ENCODE measurements at regions not wholly inside any gene's neighbourhood (a gene's known extent, or its start where the extent isn't known, plus 50 kb on each side); places are given as distances from the start of the nearest gene placed in this dataset.
A peak's percentile ranks its signal among the peaks of the same experiment; 100 is the strongest.

DNA sequence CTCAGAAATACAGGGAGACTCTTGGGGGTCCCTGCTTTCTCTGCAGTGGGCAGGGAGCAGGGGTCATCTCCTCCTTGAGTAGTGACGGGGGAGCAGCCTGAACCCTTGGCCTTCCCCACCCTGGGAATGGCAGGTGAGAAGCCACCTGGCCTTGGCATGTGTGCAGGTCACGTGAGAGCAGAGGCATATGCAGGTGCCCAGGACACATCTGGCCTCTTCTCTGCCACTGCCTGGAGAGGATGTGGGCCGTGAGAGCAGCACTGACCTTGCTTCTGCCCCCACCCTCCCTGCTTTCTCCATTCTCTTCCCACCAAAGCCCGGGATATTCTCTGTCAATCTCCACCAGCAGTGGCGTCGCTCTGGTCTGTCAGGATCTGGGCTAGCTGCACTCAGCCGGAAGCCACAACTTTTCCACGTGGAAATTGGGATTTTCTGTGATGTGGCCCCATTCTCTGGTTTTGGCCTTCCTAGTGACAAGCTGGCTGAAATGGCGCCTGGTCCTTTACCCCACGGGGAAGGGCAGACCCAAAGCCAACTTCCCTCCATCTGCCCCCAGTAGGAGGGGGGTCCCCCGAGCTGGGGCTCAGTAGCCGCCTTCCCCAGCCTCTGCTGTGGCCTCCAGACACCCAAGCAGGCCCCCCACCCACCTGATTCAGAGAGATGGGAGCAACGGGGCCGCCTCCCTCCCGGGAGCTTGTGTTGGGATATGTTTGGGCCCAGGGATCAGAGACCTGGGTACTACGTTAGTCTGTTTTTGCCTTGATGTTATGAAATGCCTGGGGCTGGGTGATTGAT, 70.4 kb upstream of the FCN1 start:
- TF ChIP-seq YY1 (IDR thresholded peaks at IDR 0.05; ENCODE audit: insufficient read depth, insufficient read length) (no peak), SUZ12 (IDR thresholded peaks at IDR 0.05; ENCODE audit: extremely low read depth, insufficient read depth, insufficient read length) (no peak), ZNF274 (IDR thresholded peaks at IDR 0.05; ENCODE audit: low read depth, low read length) (no peak)
- Histone ChIP-seq H3K36me3 (ENCODE audit: insufficient read depth, insufficient read length, low read length) (no peaks in the 10 kb centered on the region), H3K9me3 (ENCODE audit: insufficient read depth, low read length) (peaks cover 14% of the 10 kb centered on the region; the same call in 1 of the 2 replicates), H3K9ac (ENCODE audit: insufficient read length, low read depth) (no peak overlapping the region), H3K4me1 (ENCODE audit: insufficient read depth, insufficient read length) (no peaks in the 10 kb centered on the region), H3K27me3 (ENCODE audit: insufficient read depth, insufficient read length) (peaks cover 3% of the 10 kb centered on the region), H3K4me3 (ENCODE audit: insufficient read length, low read depth) (no peak overlapping the region)
- no peak for DNase-seq (ENCODE audit: low read depth, low spot score)

DNA sequence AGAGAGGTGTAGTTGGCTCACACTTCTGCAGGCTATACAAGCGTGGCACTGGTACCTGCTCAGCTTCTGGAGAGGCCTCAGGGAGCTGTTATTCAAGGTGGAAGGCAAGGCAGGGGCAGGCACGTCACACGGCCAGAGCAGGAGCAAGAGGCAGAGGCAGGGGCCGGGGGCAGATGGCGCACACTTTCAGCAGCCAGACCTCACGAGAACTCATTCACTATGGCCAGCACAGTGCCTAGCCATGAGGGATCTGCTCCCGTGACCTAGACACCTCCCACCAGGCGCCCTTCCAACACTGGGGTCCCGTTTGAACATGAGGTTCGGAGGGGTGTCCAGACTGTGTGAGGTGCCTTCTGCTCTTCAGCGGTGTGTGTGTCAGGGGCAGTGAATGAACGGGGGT, 71.0 kb upstream of the FCN1 start:
- DNase-seq (ENCODE audit: low read depth, low spot score) = no peak
- Histone ChIP-seq H3K9ac (ENCODE audit: insufficient read length, low read depth) (no peak overlapping the region), H3K4me3 (ENCODE audit: insufficient read length, low read depth) (no peak overlapping the region), H3K36me3 (ENCODE audit: insufficient read depth, insufficient read length, low read length) (no peaks in the 10 kb centered on the region), H3K4me1 (ENCODE audit: insufficient read depth, insufficient read length) (no peaks in the 10 kb centered on the region), H3K27me3 (ENCODE audit: insufficient read depth, insufficient read length) (peaks cover under 1% of the 10 kb centered on the region), H3K9me3 (ENCODE audit: insufficient read depth, low read length) (peaks cover 14% of the 10 kb centered on the region; the same call in 1 of the 2 replicates)
- TF ChIP-seq SUZ12 (IDR thresholded peaks at IDR 0.05; ENCODE audit: extremely low read depth, insufficient read depth, insufficient read length) = no peak
- no peak for TF ChIP-seq YY1 (IDR thresholded peaks at IDR 0.05; ENCODE audit: insufficient read depth, insufficient read length)
- no peak for TF ChIP-seq ZNF274 (IDR thresholded peaks at IDR 0.05; ENCODE audit: low read depth, low read length)

DNA sequence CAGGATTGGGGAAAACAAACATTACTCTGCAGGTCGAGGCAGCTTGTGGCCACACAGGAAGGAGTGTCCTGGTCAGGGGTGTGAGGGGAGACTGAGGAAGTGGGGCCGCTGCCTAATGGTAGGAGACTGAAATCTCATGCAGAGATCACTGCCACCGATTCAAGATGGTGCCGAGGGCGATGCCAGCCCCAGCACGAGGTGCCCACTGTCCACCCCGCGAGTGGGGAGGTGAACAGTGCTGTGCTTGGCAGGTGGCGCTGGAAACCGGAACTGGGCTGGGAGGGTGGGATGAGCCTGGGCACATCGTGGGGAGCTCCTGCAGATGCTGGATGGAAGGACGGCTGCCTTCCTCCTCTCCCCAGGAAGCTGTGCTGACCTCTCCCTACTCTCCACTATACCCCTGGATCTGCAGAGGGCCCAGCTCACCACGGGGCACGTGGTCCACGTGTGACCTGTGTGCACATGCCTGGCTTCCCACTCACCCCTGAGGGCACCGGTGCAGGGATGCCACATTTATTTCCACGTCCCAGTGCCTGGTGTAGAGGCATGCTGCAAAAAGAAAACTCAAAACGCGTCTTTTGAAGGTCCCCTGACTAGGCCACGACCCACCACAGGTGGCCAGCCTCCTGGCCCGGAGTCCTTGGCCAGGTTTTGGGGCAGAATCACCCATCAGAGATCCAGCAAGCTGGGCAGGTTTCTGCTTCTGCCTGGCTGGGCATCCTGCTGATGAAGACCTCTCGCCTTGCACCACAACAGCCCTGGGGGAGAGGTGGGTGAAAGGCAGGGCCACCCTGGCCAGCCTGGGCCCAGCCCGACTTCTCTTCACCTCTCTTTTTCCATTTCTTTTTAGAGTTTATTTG, 71.7 kb upstream of the FCN1 start:
- DNase-seq (ENCODE audit: low read depth, low spot score) = no peak
- no peak overlapping the region for H3K4me3 ChIP-seq (ENCODE audit: insufficient read length, low read depth)
- no peaks in the 10 kb centered on the region for H3K27me3 ChIP-seq (ENCODE audit: insufficient read depth, insufficient read length)
- H3K36me3 ChIP-seq (ENCODE audit: insufficient read depth, insufficient read length, low read length) = no peaks in the 10 kb centered on the region
- H3K4me1 ChIP-seq (ENCODE audit: insufficient read depth, insufficient read length) = no peaks in the 10 kb centered on the region
- no peak for TF ChIP-seq SUZ12 (IDR thresholded peaks at IDR 0.05; ENCODE audit: extremely low read depth, insufficient read depth, insufficient read length)
- no peak for TF ChIP-seq ZNF274 (IDR thresholded peaks at IDR 0.05; ENCODE audit: low read depth, low read length)
- TF ChIP-seq YY1 (IDR thresholded peaks at IDR 0.05; ENCODE audit: insufficient read depth, insufficient read length) = no peak
- H3K9ac ChIP-seq (ENCODE audit: insufficient read length, low read depth) = peak overlapping the region; percentile 32
- peaks cover 14% of the 10 kb centered on the region; the same call in 1 of the 2 replicates for H3K9me3 ChIP-seq (ENCODE audit: insufficient read depth, low read length)

DNA sequence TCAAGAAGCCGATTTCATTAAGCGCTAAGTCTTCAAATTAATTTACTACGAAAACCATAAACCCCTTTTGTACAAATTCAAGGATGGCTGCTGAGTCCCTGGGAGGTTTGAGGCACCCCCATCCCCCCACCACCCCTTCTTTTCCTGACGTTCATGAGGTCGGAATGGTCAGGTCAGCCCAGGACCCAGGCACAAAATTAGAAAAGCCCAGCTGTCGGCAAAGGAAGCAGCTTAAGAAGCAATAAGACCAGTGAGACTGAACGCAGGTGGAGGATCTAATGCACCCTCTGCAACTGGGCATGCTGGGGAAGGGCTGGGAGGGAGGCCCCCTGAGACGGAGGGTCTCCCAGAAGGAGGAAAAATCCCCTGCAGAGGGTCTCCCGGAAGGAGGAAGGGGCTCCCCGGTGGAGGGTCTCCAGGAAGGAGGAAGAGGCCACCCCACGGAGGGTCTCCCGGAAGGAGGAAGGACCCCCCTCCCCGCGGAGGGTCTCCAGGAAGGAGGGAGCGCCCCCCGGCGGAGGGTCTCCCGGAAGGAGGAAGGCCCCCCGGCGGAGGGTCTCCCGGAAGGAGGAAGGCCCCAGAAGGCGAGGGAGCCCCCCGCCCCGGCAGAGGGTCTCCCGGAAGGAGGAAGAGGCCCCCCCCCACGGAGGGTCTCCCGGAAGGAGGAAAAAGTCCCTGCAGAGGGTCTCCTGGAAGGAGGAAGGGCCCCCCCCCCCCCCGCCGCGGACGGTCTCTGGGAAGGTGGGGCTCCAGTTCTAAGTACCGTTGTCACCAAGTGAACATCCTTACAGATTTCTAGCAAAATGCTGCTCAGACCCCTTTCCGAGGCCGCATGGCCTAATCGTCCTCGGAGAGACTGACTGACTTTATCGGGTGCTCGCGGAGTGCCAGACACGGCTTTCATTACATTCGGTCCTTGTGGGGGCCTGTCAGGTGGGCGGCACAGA, 74.4 kb upstream of the FCN1 start:
- Histone ChIP-seq H3K36me3 (ENCODE audit: insufficient read depth, insufficient read length, low read length) (no peaks in the 10 kb centered on the region), H3K27me3 (ENCODE audit: insufficient read depth, insufficient read length) (no peaks in the 10 kb centered on the region), H3K9me3 (ENCODE audit: insufficient read depth, low read length) (peaks cover 8% of the 10 kb centered on the region; the same call in 1 of the 2 replicates), H3K4me1 (ENCODE audit: insufficient read depth, insufficient read length) (no peaks in the 10 kb centered on the region), H3K9ac (ENCODE audit: insufficient read length, low read depth) (no peak overlapping the region), H3K4me3 (ENCODE audit: insufficient read length, low read depth) (no peak overlapping the region)
- no peak for TF ChIP-seq YY1 (IDR thresholded peaks at IDR 0.05; ENCODE audit: insufficient read depth, insufficient read length)
- no peak for TF ChIP-seq SUZ12 (IDR thresholded peaks at IDR 0.05; ENCODE audit: extremely low read depth, insufficient read depth, insufficient read length)
- no peak for TF ChIP-seq ZNF274 (IDR thresholded peaks at IDR 0.05; ENCODE audit: low read depth, low read length)
- DNase-seq (ENCODE audit: low read depth, low spot score) = no peak

DNA sequence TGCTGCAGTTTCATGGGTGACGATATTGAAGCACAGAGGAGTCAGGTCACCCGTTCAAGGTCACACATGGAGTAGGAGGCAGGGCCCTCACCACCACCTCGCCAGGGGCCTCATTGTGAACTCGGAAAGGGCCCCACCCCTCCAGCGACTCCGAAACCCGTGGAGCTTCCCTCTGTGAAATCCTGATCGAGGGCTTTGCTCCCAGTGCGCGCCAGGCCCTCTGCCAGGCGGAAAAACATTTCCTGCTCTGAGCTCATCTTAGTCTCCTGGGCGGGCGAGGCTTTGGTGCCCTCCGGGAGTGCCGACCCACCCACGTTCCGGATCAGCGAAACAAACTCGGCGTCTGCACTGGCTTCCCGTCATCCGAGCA, 75.0 kb upstream of the FCN1 start:
- Histone ChIP-seq H3K4me3 (ENCODE audit: insufficient read length, low read depth) (no peak overlapping the region), H3K36me3 (ENCODE audit: insufficient read depth, insufficient read length, low read length) (no peaks in the 10 kb centered on the region), H3K9ac (ENCODE audit: insufficient read length, low read depth) (no peak overlapping the region), H3K9me3 (ENCODE audit: insufficient read depth, low read length) (peaks cover under 1% of the 10 kb centered on the region; the same call in 1 of the 2 replicates), H3K27me3 (ENCODE audit: insufficient read depth, insufficient read length) (no peaks in the 10 kb centered on the region), H3K4me1 (ENCODE audit: insufficient read depth, insufficient read length) (no peaks in the 10 kb centered on the region)
- no peak for DNase-seq (ENCODE audit: low read depth, low spot score)
- TF ChIP-seq ZNF274 (IDR thresholded peaks at IDR 0.05; ENCODE audit: low read depth, low read length) (no peak), YY1 (IDR thresholded peaks at IDR 0.05; ENCODE audit: insufficient read depth, insufficient read length) (no peak), SUZ12 (IDR thresholded peaks at IDR 0.05; ENCODE audit: extremely low read depth, insufficient read depth, insufficient read length) (no peak)

DNA sequence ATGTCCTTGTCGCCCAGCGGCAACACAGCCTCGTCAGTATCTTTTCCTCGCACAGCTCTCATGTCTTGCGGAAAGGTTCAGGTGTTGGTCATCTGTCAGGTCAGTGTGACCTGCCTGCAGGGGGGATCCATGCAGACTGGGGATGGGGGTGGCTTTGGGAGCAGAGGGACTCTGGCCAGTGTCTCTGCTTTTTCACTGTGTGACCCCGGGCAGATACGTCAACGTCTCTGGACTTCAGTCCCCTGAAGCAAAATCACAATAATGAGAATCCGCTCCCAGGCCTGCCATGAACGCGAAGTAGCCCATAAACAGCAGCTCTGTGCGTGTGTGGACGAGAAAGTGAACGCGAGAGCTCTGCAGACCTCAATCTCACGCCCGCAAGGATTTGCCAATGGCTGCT, 75.7 kb upstream of the FCN1 start:
- TF ChIP-seq ZNF274 (IDR thresholded peaks at IDR 0.05; ENCODE audit: low read depth, low read length) = no peak
- TF ChIP-seq YY1 (IDR thresholded peaks at IDR 0.05; ENCODE audit: insufficient read depth, insufficient read length) = no peak
- no peak for TF ChIP-seq SUZ12 (IDR thresholded peaks at IDR 0.05; ENCODE audit: extremely low read depth, insufficient read depth, insufficient read length)
- no peaks in the 10 kb centered on the region for H3K36me3 ChIP-seq (ENCODE audit: insufficient read depth, insufficient read length, low read length)
- peaks cover 3% of the 10 kb centered on the region; the same call in 1 of the 2 replicates for H3K9me3 ChIP-seq (ENCODE audit: insufficient read depth, low read length)
- H3K4me1 ChIP-seq (ENCODE audit: insufficient read depth, insufficient read length) = no peaks in the 10 kb centered on the region
- H3K4me3 ChIP-seq (ENCODE audit: insufficient read length, low read depth) = no peak overlapping the region
- no peak overlapping the region for H3K9ac ChIP-seq (ENCODE audit: insufficient read length, low read depth)
- no peaks in the 10 kb centered on the region for H3K27me3 ChIP-seq (ENCODE audit: insufficient read depth, insufficient read length)
- no peak for DNase-seq (ENCODE audit: low read depth, low spot score)

Data from NT2/D1 (cell line).